NCI-H510A treated with DMSO at 0.1 percent for 48 hours (cell line): ENCODE measurements at regions not wholly inside any gene's neighbourhood (a gene's known extent, or its start where the extent isn't known, plus 50 kb on each side); places are given as distances from the start of the nearest gene placed in this dataset.
"Not testable (repeated sequence)": the region's sequence is repeated elsewhere in the genome, so short reads cannot be mapped to it uniquely, and the experiment has no call there.

Experiments
- DNase-seq: peaks from one replicate; lab custom pipeline; 2025; lab: John Stamatoyannopoulos, UW

DNA sequence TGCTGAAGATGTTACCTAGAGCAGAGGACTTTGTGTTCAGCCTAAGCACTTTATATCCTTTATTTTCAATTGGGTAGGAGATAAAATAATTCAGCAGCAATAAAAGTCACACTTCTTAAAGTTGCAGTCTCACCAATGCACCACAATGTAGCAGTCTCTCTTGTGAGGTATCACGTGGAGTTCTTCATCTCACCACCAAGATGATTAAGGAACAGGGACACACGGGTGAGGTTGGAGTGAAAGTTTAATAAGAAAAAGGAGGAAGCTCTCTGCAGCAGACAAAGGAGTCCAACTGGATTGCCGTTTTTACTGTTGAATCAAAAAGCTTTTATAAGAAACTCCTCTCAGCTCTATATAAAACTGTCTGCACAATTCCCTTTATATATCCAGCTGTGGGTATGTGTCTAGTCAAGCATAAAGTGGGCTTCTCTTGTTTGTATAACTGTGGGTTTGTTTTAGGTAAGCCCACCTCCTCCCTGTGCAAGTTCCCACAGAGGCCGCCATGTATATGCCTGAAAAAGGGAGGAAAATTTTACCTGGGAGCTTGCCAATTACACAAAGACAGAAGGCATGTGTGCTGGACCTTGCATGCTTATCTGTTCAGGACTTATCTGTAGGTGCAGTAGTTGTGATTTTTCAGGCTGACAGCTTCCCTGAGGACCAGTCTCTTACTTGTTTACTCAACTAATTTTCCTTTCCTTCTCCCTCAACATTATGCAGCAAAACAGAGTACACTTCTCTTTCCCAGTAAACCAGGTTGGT, 1497.2 kb upstream of the TPTE start:
- DNase-seq: not testable (repeated sequence)

DNA sequence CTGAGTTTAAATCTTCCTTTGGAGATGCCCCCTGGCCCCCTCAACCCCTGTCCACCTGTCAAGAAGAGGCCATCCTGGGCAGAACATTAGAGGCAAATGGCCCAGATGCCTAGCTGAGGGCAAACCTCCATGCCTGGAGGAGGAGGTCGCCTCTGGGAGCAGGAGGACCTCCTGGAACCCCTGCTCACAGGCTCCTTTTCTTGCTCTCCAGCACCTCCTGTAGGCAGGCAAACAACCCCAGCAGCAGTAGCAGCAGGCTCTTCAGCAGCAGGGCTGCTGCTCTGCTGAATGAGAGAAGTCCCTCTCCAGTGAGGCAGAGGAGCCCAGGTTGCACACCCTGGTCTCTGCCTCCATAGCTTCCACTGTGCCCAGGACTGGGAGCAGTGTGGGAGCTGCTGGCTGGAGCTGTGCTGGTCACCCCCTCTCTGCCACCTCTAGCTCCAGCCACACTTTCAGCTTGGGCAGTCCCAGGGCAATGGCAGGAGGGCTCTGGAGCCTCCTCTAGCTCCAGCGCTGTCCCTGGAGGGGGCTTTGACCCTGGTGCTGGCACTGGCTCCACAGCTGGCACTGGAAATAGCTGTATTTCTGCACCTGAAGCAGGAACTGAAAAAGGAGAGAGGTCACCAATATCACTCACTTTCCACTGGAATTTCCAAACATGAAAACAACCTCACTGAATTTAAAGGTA, 1494.5 kb upstream of the TPTE start:
- DNase-seq: not testable (repeated sequence)

DNA sequence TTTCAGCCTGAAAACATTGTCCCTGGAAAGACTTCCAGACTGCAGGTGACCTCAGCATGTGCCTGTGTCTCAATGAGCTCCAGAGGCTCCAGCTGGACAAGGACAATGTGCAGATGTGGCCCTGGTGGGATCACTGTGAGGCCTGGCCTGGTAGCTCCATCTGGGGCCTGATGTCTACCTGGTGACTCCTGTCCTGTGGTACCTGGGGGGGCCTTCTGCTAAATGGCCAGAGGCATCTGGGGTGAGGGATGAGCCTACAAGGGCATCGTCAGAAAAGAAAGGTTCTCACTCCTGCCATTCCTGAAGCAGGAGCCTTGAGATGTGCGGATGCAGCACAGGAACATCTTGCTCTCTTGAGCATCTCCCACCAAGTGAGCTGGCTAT, 1494.0 kb upstream of the TPTE start:
- not testable (repeated sequence) for DNase-seq

DNA sequence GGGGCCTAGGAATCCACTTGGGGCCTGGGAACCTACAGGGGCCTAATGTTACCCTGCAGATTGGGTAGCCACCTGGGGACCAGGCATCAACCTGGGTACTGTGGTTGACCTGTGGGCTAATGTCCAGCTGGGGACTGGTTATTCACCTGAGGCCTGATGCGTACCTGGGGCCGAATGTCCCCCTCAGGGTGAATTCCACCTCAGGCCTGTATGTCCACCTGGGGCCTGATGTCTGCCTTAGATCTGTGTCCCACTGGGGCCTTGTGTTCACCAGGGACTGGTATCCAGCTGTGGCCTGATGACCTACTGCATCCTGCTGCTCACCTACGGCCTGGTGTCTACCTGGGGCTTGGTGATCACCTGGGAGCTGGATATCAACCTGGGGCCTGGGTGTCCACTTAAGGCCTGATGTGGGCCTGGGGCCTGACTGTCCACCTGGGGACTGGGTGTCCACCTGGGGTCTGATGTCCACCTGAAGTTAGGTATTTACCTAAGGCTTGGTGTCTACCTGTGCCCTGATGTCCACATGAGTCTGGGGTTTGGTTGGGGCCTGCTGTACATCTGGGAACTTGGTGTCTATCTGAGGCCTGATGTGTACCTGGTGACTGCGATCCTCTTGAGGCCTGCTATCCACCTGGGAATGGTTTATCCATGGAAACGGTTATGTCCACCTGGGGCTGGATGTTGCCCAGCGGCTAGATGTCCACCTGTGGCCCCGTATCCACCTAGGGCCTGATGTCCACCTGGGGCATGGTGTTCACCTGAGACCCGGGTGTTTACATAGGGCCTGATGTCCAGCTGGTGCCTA, 1492.6 kb upstream of the TPTE start:
- DNase-seq: not testable (repeated sequence)

DNA sequence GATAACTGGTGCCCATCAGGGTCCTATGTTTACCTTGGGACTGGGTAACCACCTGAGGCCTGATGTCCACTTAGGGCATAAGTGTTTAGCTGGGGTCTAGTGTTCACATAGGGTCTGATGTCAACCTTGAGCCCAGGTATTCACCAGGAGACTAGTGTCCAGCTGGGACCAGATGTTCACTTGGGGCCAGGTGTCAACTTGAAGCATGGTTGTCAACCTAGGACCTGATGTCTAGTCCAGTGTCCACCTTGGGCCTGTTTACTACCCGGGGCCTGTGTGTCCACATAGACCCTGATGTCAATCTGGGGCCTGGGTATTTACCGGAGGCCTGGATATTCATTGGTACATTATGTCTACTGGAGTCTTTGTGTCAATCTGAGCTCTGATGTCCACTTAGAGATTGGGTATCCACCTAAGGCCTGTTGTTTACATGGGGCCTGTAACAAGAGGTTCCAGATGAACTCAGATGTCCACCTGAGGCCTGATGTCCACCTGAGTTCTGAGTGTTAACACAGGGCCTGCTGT, 1491.2 kb upstream of the TPTE start:
- DNase-seq: not testable (repeated sequence)

DNA sequence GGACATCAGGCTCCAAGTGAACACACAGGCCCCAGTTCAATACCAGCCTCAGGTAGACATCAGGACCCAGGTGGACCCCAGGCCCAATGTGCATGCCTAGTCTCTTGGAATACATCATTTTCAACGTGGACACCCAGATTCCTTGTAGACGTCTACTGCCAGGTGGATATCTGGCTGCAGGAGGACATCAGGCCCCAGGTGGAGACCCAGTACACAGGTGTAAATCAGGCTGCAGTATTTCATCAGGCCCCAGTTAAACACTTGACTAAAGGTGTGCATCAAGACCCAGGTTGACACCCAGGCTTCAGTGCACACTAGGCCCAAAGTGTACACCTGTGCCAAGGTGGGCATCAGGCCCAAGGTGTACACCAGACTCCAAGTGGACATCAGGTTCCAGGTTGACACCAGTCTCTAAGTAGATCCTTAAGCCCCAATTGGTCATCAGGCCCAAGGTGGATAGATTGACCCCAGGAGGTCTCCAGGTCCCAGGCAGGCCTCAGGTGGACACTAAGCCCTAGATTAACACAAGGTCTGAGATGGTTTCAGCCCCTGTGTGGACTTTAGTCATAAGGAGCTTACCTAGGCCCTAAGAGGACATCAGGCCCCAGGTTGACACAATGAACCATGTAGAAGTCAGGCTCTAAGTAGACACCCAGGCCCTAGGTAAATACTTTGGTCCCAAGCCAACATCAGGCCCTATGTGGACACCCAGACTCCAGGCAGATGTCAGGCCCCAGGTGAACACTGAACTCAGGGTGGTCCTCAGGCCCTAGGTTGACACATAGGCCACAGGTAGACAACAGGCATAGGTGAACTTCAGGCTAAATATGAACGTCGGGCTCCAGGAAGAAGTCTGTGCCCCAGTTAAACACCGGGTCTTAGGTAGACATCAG, 1489.7 kb upstream of the TPTE start:
- DNase-seq: not testable (repeated sequence)

DNA sequence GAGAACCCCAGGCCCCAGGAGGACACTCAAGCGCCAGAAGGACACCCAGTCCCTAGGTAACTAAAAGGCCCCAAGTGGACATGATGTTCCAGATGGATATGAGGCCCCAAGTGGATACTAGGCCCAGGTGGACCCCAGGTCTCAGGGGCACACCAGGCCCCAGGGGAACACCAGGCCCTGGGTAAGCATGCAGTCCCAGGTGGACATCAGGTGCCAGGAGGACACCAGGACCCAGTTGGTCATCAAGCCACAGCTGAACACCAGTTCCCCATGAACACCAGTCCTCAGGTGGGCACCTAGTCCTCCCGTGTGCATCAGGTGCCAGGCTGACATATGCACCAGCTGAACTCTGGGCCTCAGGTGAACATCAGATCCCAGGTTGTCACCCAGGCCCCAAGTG, 1488.8 kb upstream of the TPTE start:
- not testable (repeated sequence) for DNase-seq

DNA sequence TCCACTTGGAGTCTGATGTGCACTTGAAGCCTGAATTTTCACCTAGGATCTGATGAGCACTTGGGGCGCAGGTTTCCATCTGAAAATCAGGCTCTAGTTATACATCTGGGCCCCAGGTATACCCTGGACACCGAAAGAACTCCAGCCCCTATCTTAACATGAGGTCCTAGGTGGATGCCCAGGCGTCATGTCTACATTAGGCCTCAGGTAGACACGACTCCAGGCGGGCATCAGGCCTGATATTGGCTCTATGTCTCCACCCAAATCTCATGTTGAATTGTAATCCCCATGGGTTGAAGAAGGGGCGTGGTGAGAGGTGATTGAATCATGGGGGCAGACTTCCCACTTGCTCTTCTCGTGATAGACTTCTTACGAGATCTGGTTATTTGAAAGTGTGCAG, 1488.1 kb upstream of the TPTE start:
- DNase-seq: not testable (repeated sequence)

DNA sequence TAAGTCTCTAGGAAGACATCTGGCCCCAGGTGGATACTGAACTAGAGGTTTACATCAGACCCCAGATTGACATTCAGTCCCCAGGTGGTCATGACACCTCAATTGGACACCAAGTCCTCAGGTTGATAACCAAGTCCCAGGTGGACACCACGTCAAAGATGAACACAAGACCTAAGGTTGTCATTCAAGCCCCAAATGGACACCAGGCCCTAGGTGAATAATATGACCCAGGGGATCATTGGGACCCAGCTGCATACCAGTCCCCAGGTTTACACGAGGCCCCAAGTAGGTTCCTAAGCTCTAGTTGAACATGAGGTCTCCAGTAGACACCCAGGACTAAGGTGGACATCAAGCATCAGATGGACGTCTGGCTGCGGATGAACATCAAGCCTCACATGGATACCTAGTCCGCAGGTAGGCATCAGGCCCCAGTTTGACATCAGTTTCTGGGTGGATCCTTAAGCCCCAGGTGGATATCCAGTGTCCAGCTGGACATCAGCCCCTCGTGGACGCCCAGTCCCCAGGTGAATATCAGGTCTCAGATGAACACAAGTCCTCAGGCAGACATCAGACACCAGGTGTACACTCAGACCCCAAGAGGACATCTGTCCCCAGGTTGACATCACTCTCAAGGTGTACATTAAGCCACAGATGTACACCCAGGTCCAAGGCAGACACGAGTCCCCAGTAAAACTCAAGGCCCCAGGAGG, 1486.7 kb upstream of the TPTE start:
- not testable (repeated sequence) for DNase-seq

DNA sequence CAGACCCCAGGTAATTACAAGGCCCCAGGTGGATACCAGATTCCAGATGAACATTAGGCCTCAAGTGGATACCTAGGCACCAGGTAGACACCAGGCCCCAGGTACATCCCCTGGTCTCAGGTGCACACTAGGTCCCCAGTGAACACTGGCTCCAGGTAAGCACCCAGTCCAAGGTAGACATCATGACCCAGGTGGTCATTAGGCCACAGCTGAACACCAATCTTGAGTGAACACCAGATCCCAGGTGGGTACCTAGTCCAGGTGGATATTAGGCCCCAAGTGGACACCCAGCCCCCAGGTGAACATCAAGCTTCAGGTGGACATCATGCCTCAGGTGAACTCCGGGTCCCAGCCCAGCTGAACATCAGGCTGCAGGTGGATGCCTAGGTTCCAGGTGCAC, 1486.2 kb upstream of the TPTE start:
- not testable (repeated sequence) for DNase-seq

DNA sequence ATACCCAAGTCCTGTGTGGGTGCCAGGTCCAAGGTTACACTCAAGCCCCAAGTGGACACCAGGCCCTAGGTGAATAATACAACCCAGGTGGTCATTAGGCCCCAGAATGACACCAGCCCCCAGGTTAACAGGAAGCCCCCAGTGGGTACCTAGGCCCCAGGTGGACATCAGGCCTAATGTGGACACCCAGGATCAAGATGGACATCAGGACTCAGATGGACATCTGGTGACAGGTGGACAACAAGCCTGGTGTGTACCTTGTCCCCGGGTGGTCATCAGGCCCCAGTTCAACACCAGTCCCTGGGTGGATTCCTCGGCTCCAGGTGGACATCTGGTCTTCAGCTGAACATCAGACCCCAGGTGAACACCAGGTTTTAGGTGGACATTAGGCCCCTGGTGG, 1485.4 kb upstream of the TPTE start:
- DNase-seq: not testable (repeated sequence)

DNA sequence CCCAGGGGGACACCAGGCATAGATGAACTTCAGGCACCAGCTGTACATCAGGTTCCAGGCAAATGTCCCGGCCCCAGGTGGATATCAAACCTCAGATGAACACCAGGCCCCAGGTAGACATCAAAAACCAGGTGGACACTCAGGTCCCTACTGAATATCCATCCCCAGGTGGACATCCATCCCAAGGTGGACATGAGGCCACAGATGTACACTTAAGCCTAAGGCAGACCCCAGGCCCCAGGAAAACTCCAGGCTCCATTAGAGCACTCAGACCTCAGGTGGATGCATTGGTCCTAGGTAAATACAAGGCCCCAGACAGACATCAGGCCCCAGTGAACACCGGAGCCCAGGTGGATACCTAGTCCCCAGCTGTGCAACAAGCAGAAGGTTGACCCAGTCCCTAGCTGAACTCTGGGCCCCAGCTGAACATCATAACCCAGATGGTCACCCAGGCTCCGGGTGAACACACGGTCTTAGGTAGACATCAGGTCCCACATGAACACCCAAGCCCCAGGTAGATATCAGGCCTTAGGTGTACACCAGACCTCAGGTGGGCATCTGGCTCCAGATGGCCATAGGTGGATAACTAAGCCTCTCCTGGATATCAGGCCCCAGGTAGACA, 1484.3 kb upstream of the TPTE start:
- DNase-seq: not testable (repeated sequence)

DNA sequence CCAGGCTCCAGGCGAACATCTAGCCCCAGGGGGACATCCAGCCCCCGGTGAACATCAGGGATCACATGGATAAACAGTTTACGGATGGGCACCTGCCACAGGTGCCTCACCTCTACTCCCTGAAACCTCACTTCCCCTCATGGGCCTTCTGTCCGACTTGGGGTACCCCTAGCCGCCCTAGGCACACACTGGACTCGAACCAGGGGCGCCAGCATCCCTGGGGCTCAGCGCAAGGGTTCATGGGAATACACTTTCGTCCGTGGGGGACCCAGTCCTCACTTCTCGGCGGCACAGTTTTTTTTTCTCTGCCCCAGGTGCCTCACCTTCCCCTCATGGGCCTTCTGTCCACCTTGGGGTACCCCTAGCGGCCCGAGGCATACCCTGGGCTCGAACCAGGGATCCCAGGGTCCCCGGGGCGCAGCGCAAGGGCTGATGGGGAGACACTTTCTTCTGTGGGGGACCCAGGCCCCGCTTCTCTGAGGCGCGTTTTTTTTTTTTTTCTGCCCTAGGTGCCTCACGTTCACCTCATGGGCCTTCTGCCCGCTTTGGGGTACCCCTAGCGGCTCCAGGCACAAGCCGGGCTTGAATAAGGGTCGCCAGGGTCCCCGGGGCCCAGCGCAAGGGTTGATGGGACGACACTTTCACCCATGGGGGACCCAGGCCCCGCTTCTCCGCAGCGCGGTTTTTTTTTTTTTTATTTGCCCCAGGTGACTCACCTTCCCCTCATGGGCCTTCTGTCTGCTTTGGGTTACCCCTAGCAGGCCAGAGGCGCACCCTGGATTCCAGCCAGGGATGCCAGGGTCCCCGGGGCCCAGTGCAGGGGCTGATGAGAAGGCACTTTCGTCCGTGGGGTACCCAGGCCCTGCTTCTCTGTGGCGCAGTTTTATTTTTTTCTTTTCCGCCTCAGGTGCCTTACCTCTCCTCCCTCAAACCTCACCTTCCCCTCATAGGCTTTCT, 1483.5 kb upstream of the TPTE start:
- not testable (repeated sequence) for DNase-seq

DNA sequence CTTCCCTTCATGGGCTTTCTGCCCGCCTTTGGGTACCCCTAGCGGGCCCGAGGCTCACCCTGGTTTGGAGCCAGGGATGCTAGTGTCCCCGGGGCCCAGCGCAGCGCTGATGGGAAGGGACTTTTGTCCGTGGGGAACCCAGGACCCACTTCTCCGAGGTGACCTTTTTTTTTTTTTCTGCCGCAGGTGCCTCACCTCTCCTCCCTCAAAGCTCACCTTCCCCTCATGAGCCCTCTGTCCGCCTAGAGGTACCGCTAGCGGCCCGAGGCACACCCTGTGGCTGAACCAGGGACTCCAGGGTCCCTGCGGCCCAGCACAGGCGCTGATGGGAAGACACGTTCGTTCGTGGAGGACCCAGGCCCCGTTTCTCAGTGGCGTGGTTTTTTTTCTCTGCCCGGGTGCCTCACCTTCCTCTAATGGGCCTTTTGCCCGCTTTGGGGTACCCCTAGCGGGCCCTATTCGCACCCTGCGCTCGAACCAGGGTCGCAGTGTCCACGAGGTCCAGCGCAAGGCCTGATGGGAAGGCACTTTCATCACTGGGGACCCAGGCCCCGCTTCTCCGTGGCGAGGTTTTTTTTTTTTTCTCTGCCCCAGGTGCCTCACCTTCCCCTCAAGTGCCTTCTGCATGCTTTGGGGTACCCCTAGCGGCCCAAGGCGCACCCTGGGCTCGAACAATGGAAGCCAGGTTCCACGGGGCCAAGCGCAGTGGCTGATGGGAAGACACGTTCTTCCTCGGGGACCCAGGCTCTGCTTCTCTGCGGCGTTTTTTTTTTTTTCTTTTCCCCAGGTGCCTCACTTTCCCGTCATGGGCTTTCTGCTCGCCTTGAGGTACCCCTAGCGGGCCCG, 1481.6 kb upstream of the TPTE start:
- DNase-seq: not testable (repeated sequence)

DNA sequence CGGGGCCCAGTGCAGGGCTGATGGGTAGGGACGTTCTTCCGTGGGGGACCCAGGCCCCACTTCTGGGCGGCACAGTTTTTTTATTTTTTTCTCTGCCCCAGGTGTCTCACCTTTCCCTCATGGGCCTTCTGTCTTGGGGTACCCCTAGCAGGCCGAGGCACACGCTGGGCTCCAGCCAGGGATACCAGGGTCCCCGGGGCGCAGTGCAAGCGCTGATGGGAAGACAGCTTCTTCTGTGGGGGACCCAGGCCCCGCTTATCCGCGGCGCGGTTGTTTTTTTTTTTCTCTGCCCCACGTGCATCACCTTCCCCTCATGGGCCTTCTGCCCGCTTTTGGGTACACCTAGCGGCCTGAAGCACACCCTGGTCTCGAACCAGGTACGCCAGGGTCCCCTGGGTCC, 1481.0 kb upstream of the TPTE start:
- DNase-seq: not testable (repeated sequence)

DNA sequence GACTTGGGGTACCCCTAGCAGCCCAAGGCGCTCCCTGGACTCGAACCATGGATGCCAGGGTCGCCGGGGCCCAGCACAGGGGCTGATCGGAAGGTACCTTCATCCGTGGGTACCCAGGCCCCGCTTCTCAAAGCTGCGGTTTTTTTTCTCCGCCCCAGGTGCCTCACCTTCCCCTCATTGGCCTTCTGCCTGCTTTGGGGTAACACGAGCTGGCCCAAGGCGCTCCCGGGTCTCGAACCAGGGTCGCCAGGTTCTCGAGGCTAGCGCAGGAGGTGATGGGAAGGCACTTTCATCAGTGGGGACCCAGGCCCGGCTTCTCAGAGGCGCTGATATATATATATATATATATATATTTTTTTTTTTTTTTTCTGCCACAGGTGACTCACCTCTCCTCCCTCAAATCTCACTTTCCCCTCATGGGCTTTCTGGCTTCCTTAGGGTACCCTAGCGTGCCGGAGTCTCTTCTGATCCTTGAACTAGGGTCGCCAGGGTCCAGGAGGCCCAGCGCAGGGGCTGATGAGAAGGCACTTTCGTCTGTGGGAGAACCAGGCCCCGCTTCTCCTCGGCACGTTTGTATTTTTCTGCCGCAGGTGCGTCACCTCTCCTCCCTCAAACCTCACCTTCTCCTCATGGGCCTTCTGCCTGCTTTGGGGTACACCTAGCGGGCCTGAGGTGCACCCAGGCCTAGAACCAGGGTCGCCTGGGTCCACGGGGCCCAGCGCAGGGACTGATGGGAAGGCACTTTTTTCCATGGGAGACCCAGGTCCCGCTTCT, 1480.0 kb upstream of the TPTE start:
- not testable (repeated sequence) for DNase-seq

DNA sequence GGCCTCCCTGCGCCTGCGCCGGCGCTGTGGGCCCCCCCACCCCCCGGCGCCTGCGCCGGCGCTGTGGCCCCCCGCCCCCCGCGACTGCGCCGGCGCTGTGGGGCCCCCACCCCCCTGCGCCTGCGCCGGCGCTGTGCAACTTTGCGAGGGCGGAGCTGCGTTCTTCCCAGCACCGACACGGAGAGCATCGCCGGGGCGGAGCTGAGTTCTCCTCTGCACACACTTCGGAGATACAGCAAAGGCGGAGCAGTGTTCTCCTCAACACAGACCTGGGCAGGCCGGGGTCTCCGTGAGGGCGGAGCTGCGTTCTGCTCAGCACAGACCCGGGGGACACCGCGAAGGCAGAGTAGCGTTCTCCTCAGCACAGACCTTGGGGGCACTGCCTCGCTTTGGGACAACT, 1478.3 kb upstream of the TPTE start:
- not testable (repeated sequence) for DNase-seq
